GM12864 (cell line): ENCODE measurements at regions not wholly inside any gene's neighbourhood (a gene's known extent, or its start where the extent isn't known, plus 50 kb on each side); places are given as distances from the start of the nearest gene placed in this dataset.

Source experiments
- DNase-seq: peaks from one replicate; pipeline ENCODE4 v3.0.0-alpha.2; 2011; ENCODE audit warnings: low read depth
- H3K4me3 ChIP-seq: 2 replicates; pipeline ENCODE4 v1.5.1; 2011; ENCODE audit warnings: mild to moderate bottlenecking, low read depth, low read length, control low read depth
- CTCF ChIP-seq: IDR thresholded peaks from 2 replicates; pipeline ENCODE4 v1.5.1; 2011; ENCODE audit warnings: low read depth, mild to moderate bottlenecking, moderate library complexity, low read length, control low read depth, inconsistent platforms; ENCODE audit errors: missing control alignments

- TF ChIP-seq CTCF = no peak
- no peak overlapping the region for H3K4me3 ChIP-seq
- DNase-seq = no peak
Observed at GRCh38 chr16:86765389-86766026, 187.2 kb downstream of the FOXL1 start.

- no peak for TF ChIP-seq CTCF
- H3K4me3 ChIP-seq = no peak overlapping the region
- DNase-seq = no peak
Observed at GRCh38 chr16:86766700-86767099, 188.4 kb downstream of the FOXL1 start.

GRCh38 chr16:86768228-86768791 is 190.0 kb downstream of the FOXL1 start:
- no peak overlapping the region for H3K4me3 ChIP-seq
- TF ChIP-seq CTCF = no peak
- DNase-seq = no peak

GRCh38 chr16:86768999-86769398 is 190.7 kb downstream of the FOXL1 start:
- H3K4me3 ChIP-seq = no peak overlapping the region
- DNase-seq = peak; percentile 10
- TF ChIP-seq CTCF = no peak

GRCh38 chr16:86771506-86772460 is 193.4 kb downstream of the FOXL1 start:
- H3K4me3 ChIP-seq = no peak overlapping the region
- TF ChIP-seq CTCF = no peak
- DNase-seq = no peak

GRCh38 chr16:86772671-86773353 is 194.5 kb downstream of the FOXL1 start:
- no peak overlapping the region for H3K4me3 ChIP-seq
- no peak for DNase-seq
- no peak for TF ChIP-seq CTCF
